Liver (tissue), 3 donors: ENCODE measurements at regions not wholly inside any gene's neighbourhood (a gene's known extent, or its start where the extent isn't known, plus 50 kb on each side); places are given as distances from the start of the nearest gene placed in this dataset.

ENCODE experiments used
- FOXA1 ChIP-seq: IDR thresholded peaks from 2 replicates; pipeline ENCODE4 v1.6.1; 2016; ENCODE audit warnings: antibody characterized with exemption
- HNF4G ChIP-seq: IDR thresholded peaks from 2 replicates; pipeline ENCODE4 v1.6.1; 2016; ENCODE audit warnings: antibody characterized with exemption
- JUND ChIP-seq, 2 donors: IDR thresholded peaks; 2 replicates each; pipeline ENCODE4 v1.6.1; 2016; ENCODE audit warnings: antibody characterized with exemption in 2 of 2
- RAD21 ChIP-seq, 2 donors: IDR thresholded peaks; 2 replicates each; pipeline ENCODE4 v1.6.1; 2016; ENCODE audit warnings: antibody characterized with exemption in 2 of 2, mild to moderate bottlenecking in 2 of 2
- RXRA ChIP-seq, 2 donors: IDR thresholded peaks; 2 replicates each; pipeline ENCODE4 v1.6.1; 2017 to 2018; ENCODE audit warnings: antibody characterized with exemption in 2 of 2, mild to moderate bottlenecking in 1 of 2
- SP1 ChIP-seq: IDR thresholded peaks from 2 replicates; pipeline ENCODE4 v1.6.1; 2018; ENCODE audit warnings: antibody characterized with exemption, mild to moderate bottlenecking
- TAF1 ChIP-seq: conservative IDR thresholded peaks from 2 replicates; pipeline ENCODE4 v1.6.1; 2016; ENCODE audit warnings: antibody characterized with exemption, mild to moderate bottlenecking
- YY1 ChIP-seq: IDR thresholded peaks from 2 replicates; pipeline ENCODE4 v1.6.1; 2016; ENCODE audit warnings: antibody characterized with exemption, mild to moderate bottlenecking
- TF ChIP-seq, protein P1 (sequence below): IDR thresholded peaks from 2 replicates; pipeline ENCODE4 v1.6.1; 2016; ENCODE audit warnings: antibody characterized with exemption
- TF ChIP-seq, protein P2 (sequence below): fragments of 150-350 bp; IDR thresholded peaks from 2 replicates; pipeline ENCODE4 v1.5.1; 2017; ENCODE audit warnings: improper control_type of control experiment, low read depth, low read length; ENCODE audit not compliant: missing input control
- TF ChIP-seq, protein P3 (sequence below): IDR thresholded peaks from 2 replicates; pipeline ENCODE4 v1.6.1; 2016; ENCODE audit warnings: antibody characterized with exemption
- TF ChIP-seq, protein P4 (sequence below): IDR thresholded peaks from 2 replicates; pipeline ENCODE4 v1.6.1; 2016; ENCODE audit warnings: antibody characterized with exemption
- TF ChIP-seq, protein P5 (sequence below): IDR thresholded peaks from 2 replicates; pipeline ENCODE4 v1.6.1; 2016; ENCODE audit warnings: antibody characterized with exemption, mild to moderate bottlenecking
- donor health status: healthy.
- donor health status: healthy.

DNA sequence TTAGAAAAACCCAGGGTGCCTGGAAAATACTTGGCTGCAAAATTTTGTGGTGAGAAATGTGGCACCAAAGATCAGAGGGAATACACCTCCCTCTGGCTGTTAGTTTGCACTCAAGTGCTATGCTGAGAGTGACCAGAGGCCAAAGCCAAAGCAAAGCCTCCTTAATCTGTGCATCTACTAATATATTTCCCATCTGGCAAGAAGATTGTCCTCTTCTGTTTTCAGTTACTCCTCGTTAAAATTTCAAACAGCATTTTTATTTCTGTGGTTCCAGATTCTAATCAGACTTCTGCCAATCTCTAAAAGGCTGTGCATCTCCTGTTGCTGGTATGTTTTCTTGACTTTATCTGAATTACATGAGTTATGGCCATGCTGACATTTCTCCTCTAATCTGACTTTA, 327.4 kb downstream of the TBX15 start:
- TF ChIP-seq YY1, result no peak
- TF ChIP-seq, protein P1, sequence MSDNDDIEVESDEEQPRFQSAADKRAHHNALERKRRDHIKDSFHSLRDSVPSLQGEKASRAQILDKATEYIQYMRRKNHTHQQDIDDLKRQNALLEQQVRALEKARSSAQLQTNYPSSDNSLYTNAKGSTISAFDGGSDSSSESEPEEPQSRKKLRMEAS, result no peak
- no peak for TF ChIP-seq RAD21 (IDR thresholded peaks at IDR 0.05)
- TF ChIP-seq, protein P2, sequence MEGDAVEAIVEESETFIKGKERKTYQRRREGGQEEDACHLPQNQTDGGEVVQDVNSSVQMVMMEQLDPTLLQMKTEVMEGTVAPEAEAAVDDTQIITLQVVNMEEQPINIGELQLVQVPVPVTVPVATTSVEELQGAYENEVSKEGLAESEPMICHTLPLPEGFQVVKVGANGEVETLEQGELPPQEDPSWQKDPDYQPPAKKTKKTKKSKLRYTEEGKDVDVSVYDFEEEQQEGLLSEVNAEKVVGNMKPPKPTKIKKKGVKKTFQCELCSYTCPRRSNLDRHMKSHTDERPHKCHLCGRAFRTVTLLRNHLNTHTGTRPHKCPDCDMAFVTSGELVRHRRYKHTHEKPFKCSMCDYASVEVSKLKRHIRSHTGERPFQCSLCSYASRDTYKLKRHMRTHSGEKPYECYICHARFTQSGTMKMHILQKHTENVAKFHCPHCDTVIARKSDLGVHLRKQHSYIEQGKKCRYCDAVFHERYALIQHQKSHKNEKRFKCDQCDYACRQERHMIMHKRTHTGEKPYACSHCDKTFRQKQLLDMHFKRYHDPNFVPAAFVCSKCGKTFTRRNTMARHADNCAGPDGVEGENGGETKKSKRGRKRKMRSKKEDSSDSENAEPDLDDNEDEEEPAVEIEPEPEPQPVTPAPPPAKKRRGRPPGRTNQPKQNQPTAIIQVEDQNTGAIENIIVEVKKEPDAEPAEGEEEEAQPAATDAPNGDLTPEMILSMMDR, result no peak
- no peak for TF ChIP-seq FOXA1
- no peak for TF ChIP-seq TAF1
- TF ChIP-seq RXRA (IDR thresholded peaks at IDR 0.05), result no peak
- TF ChIP-seq SP1, result no peak
- TF ChIP-seq, protein P3, sequence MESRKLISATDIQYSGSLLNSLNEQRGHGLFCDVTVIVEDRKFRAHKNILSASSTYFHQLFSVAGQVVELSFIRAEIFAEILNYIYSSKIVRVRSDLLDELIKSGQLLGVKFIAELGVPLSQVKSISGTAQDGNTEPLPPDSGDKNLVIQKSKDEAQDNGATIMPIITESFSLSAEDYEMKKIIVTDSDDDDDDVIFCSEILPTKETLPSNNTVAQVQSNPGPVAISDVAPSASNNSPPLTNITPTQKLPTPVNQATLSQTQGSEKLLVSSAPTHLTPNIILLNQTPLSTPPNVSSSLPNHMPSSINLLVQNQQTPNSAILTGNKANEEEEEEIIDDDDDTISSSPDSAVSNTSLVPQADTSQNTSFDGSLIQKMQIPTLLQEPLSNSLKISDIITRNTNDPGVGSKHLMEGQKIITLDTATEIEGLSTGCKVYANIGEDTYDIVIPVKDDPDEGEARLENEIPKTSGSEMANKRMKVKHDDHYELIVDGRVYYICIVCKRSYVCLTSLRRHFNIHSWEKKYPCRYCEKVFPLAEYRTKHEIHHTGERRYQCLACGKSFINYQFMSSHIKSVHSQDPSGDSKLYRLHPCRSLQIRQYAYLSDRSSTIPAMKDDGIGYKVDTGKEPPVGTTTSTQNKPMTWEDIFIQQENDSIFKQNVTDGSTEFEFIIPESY, result no peak
- TF ChIP-seq HNF4G, result no peak
- TF ChIP-seq, protein P4, sequence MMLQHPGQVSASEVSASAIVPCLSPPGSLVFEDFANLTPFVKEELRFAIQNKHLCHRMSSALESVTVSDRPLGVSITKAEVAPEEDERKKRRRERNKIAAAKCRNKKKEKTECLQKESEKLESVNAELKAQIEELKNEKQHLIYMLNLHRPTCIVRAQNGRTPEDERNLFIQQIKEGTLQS, result no peak
- TF ChIP-seq, protein P5, sequence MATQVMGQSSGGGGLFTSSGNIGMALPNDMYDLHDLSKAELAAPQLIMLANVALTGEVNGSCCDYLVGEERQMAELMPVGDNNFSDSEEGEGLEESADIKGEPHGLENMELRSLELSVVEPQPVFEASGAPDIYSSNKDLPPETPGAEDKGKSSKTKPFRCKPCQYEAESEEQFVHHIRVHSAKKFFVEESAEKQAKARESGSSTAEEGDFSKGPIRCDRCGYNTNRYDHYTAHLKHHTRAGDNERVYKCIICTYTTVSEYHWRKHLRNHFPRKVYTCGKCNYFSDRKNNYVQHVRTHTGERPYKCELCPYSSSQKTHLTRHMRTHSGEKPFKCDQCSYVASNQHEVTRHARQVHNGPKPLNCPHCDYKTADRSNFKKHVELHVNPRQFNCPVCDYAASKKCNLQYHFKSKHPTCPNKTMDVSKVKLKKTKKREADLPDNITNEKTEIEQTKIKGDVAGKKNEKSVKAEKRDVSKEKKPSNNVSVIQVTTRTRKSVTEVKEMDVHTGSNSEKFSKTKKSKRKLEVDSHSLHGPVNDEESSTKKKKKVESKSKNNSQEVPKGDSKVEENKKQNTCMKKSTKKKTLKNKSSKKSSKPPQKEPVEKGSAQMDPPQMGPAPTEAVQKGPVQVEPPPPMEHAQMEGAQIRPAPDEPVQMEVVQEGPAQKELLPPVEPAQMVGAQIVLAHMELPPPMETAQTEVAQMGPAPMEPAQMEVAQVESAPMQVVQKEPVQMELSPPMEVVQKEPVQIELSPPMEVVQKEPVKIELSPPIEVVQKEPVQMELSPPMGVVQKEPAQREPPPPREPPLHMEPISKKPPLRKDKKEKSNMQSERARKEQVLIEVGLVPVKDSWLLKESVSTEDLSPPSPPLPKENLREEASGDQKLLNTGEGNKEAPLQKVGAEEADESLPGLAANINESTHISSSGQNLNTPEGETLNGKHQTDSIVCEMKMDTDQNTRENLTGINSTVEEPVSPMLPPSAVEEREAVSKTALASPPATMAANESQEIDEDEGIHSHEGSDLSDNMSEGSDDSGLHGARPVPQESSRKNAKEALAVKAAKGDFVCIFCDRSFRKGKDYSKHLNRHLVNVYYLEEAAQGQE, result no peak
- TF ChIP-seq JUND (IDR thresholded peaks at IDR 0.05), result no peak
